NCI-H128 (cell line): ENCODE measurements at regions not wholly inside any gene's neighbourhood (a gene's known extent, or its start where the extent isn't known, plus 50 kb on each side); places are given as distances from the start of the nearest gene placed in this dataset.

Source experiments
- DNase-seq: peaks from one replicate; lab custom pipeline; 2025; ENCODE audit not compliant: unreplicated experiment; lab: John Stamatoyannopoulos, UW

DNA sequence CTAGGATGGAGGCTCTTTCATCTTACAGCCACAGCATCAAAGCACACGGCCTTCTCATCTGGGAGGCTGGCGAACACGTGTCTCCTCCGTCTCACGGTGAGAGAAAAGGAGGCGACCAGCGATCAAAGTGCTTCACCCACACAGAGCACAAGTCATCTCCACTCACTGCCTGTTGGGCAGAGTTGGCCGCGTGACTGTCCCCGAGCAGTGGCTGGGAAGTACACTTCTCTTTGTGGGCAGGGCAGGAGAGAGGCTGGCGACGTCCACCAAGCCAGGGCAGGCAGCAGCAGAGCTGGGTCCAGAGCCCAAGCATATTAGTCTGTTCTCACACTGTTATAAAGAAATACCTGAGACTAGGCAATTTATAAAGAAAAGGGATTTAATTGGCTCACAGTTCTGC lies 64.1 kb upstream of the FOXC1 start:
- no peak for DNase-seq

DNA sequence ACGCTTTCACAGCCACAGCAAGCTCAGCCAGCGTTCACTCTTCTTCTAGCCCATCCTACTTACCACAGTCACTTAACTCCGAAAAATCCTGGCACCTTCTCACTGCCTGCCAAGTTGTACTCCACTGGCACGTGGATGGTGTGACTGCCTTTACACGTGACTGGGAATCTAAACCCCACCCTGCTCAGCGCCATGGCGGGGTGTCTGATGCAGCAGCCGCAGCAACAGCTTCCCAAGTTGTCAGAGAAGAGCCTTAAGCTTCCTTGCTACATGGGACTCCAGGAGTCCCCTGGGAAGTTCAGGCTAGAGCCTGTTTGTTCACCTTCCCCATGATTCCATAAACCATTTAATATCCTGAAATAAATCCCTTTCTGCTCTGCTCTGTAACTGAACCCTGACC lies 61.9 kb upstream of the FOXC1 start:
- DNase-seq, result no peak

DNA sequence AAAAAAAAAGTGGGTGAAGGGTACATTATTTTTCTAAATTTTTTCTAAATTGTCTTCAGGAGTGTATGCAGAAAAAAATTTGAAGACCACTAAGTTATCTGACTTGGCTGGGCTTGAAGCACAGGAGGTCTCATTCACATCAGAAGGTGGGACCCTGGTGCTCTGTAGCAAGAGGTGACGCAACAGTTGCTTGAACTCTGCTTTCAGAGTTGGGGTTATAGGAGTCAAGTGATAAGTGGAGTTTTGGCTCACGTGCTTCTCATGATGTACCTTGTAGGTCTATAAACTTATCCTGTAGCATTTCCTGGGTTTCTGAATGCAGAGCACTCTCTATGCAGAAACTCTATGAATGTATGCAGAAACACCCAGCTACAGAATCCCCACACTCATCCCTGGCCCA lies 58.5 kb upstream of the FOXC1 start:
- no peak for DNase-seq

DNA sequence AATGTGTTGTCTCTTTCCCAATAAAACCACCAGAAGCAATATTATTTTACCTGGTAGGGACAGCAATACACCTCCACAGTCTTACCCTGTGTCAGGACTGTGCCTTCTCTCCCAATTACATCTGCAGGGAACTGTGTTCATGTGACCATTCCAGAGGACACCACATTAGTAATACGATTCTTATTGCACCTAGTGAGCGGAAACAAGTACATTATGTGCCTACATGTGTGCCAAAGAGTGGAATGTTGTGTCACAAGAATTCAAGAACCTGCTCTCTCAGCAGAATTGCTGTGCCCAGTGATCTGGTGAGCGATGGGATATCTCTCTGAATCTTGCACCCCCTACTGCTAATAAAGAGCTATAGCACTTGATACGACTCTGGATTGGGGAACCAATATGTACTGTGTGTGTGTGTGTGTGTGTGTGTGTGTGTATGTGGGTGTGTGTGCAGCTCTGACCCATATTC lies 57.4 kb upstream of the FOXC1 start:
- DNase-seq, result no peak

DNA sequence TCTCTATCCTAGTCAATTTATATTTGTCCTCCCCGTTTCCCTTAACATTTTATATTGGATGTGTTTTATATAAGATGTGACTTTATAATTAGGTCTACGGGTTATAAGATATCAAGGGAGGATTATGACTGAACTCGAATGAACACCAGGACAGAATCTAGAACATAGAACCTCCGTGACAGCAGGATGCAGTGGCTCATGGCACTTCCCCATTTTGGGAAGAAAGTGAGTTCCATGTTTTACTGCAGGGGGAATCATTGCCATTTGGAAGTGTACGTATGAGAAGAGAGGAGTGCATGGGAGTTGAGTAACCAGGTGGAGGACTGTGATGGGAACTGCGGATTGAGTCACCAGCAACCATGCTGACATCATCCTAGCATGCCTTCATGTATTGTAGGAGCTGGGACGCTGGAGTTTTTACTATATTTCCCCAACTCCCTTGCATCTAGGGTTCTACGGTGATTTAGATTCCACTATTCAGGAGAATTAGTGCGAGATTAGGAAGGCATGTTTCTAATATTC lies 56.1 kb upstream of the FOXC1 start:
- DNase-seq, result no peak

DNA sequence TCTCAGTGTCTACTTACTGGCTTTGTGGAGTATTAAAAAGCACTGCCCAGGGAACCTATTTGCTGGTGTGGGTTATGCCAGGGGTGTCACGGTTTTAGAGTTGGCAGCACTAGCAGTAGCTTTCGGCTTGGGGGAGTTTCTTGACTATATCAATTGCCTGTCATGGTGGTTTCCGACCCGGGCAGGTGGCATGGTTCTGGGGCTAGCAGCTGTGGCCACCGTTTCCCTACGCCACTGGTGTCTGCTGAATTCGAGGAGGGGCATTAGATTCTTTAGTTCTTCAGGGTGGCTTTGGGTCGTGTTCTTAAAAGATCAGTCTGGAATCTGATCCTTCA lies 55.6 kb upstream of the FOXC1 start:
- no peak for DNase-seq

DNA sequence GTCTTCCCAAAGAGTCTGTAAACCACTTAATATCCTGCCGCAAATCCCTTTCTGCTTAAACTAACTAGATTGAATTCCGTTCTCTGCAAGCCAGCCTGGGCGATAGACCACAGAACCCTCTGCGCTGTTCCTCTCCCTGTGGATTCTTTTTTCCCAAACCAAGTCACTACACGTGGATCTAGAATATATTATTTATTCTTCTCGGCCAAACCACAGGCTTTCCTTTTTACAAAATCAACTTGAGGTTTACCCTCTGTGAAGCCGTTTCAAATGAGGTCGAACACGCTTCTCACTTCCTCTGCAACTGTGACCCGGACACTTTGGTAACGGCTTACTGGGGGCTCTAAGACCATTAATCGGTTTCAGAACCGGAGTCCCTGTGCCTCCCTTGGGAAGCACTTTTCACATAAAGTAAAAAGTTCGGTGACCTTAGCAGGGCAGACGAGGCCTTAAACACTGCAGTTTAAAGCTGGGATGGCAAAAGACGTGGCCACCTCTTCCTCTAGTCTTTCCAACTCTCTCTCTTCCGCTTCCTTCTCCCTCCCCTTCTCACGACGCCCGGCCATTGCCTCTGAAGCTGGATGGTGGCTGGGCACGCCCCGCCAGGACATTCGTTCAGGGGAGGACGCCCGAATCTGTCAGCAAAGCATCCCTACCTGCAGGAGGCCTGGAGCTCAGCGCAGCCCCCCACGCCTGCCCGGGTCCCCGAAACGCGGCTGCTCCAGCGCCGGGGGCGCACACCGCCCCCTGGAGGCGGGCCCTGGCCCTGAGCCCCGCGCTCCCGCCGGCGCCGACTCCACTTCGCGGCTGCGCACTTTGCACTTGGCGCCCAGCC lies 55.0 kb upstream of the FOXC1 start:
- DNase-seq, result no peak

DNA sequence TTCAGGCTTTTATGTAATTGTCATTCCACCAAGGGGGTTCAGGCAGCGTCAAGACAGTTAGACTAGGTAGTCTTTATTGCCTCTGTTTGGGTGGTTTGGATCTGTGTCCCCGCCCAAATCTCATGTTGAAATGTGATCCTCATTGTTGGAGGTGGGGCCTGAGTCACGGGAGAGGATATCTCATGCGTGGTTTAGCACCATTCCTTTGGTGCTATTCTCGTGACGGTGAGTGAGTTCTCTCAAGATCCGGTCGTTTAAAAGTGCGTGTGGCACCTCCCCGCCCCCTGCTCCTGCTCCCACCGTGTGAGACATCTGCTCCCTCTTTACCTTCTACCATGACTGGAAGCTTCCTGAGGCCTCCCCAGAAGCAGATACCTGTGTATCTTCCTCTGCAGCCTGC lies 51.3 kb upstream of the FOXC1 start:
- DNase-seq, result no peak
